ENCODE measurements at regions not wholly inside any gene's neighbourhood (a gene's known extent, or its start where the extent isn't known, plus 50 kb on each side); places are given as distances from the start of the nearest gene placed in this dataset.

GRCh38 chr10:123479640-123480039 lies 186.5 kb upstream of the GPR26 start:
- H3K4me3 ChIP-seq (replicated peaks in 1 of 3; ENCODE audit: insufficient read depth in 1 of 3, low read depth in 1 of 3, low read length in 3 of 3), result no peak overlapping the region
- no peak overlapping the region for H2AFZ ChIP-seq (ENCODE audit: low read depth, low read length)
- H4K20me1 ChIP-seq (replicated peaks; ENCODE audit: control insufficient read depth, extremely low read depth, insufficient read depth, low read length), result no peaks in the 10 kb centered on the region
- no peak overlapping the region for H3K4me2 ChIP-seq (ENCODE audit: insufficient read depth, low read length)
- no peaks in the 10 kb centered on the region for H3K36me3 ChIP-seq (ENCODE audit: control insufficient read depth in 2 of 2, extremely low read depth in 1 of 2, insufficient read depth in 2 of 2, low read length in 2 of 2)
- TF ChIP-seq FOS (IDR thresholded peaks at IDR 0.05; ENCODE audit: borderline replicate concordance, insufficient read depth, low read length) (no peak), MYC (IDR thresholded peaks at IDR 0.05; ENCODE audit: low read depth, low read length) (no peak), CTCF (IDR thresholded peaks at IDR 0.05; ENCODE audit: extremely low read depth in 1 of 2, insufficient read depth in 1 of 2, low read depth in 1 of 2, low read length in 2 of 2) (no peak), GATA2 (IDR thresholded peaks at IDR 0.05; ENCODE audit: insufficient read depth, insufficient read length, low read depth, low read length) (no peak), POLR2A (IDR thresholded peaks at IDR 0.05; ENCODE audit: low read depth, low read length) (no peak), MAX (IDR thresholded peaks at IDR 0.05; ENCODE audit: insufficient read depth, insufficient read length) (no peak), EZH2 (IDR thresholded peaks at IDR 0.05; ENCODE audit: borderline replicate concordance, low read depth, low read length, severe bottlenecking) (no peak), POLR2AphosphoS5 (IDR thresholded peaks at IDR 0.05; ENCODE audit: insufficient read depth, low read depth, low read length) (no peak), JUN (IDR thresholded peaks at IDR 0.05; ENCODE audit: borderline replicate concordance, insufficient read depth, insufficient read length, low read depth) (no peak)
- H3K4me1 ChIP-seq (ENCODE audit: control insufficient read depth, extremely low read depth, insufficient read depth, low read length), result no peaks in the 10 kb centered on the region
- no peak overlapping the region for H3K9ac ChIP-seq (replicated peaks; ENCODE audit: extremely low read depth, insufficient read depth, low read length)
- H3K9me3 ChIP-seq (replicated peaks; ENCODE audit: control insufficient read depth, insufficient read depth, low read length), result no peaks in the 10 kb centered on the region
- dilution Hi-C loops (cut with MboI; ENCODE audit: extremely low pct_ligation_motif_present, low sequenced_read_pairs), result no loop called here
- DNase-seq (ENCODE audit: low read depth, low spot score) (no peak), FAIRE-seq (no peak)
- H3K9me1 ChIP-seq (replicated peaks; ENCODE audit: control insufficient read depth, extremely low read depth, insufficient read depth, low read length), result no peaks in the 10 kb centered on the region
- no peaks in the 10 kb centered on the region for H3K79me2 ChIP-seq (ENCODE audit: control insufficient read depth, insufficient read depth, low read length)
- CTCF ChIA-PET, result no interaction called here
- H3K27ac ChIP-seq (ENCODE audit: insufficient read depth, low read depth, low read length), result no peak overlapping the region
- POLR2A ChIA-PET, result no interaction called here
- H3K27me3 ChIP-seq (ENCODE audit: control insufficient read depth in 2 of 2, insufficient read depth in 2 of 2, low read length in 2 of 2), result no peaks in the 10 kb centered on the region
- no TSS peak for BruUV-seq (replicated peaks)
- intact Hi-C loops (cut with micrococcal nuclease), result no loop called here
